GM12891 (cell line): ENCODE measurements at regions not wholly inside any gene's neighbourhood (a gene's known extent, or its start where the extent isn't known, plus 50 kb on each side); places are given as distances from the start of the nearest gene placed in this dataset.
"Not testable (repeated sequence)": the region's sequence is repeated elsewhere in the genome, so short reads cannot be mapped to it uniquely, and the experiment has no call there.

Experiments used
- PAX5 ChIP-seq: IDR thresholded peaks from 2 replicates; pipeline ENCODE4 v1.6.1; 2011; ENCODE audit warnings: low read length, moderate library complexity, mild to moderate bottlenecking; ENCODE audit not compliant: insufficient read depth, severe bottlenecking
- POLR2A ChIP-seq: IDR thresholded peaks from 2 replicates; pipeline ENCODE4 v1.6.1; 2011; ENCODE audit warnings: low read depth, low read length, control low read depth
- POLR2AphosphoS5 ChIP-seq: IDR thresholded peaks from 2 replicates; pipeline ENCODE4 v1.6.1; 2011; ENCODE audit warnings: low read depth, low read length, control low read depth
- POU2F2 ChIP-seq: IDR thresholded peaks from 2 replicates; pipeline ENCODE4 v1.6.1; 2011; ENCODE audit warnings: low read depth, mild to moderate bottlenecking, control low read depth, low read length, moderate library complexity
- TAF1 ChIP-seq: IDR thresholded peaks from 2 replicates; pipeline ENCODE4 v1.6.1; 2011; ENCODE audit warnings: low read depth, low read length, control low read depth

- not testable (repeated sequence) for TF ChIP-seq PAX5, POLR2A, POLR2AphosphoS5, TAF1, POU2F2
Measured at GRCh38 chr7:138332850-138333249, 127.2 kb upstream of the TRIM24 start.
